HFFc6 (cell line): ENCODE measurements at regions not wholly inside any gene's neighbourhood (a gene's known extent, or its start where the extent isn't known, plus 50 kb on each side); places are given as distances from the start of the nearest gene placed in this dataset.

Experiments
- DNase-seq: peaks from one replicate; pipeline ENCODE4 v3.0.0-alpha.2; 2018
- H3K27ac Mint-ChIP-seq: 2 replicates; pipeline ENCODE4 v1.8.0; 2020; ENCODE audit warnings: mild to moderate bottlenecking, mixed read lengths
- H3K27me3 Mint-ChIP-seq: 2 replicates; pipeline ENCODE4 v1.8.0; 2021; ENCODE audit warnings: mild to moderate bottlenecking, moderate library complexity, mixed read lengths; ENCODE audit not compliant: insufficient read depth
- H3K36me3 Mint-ChIP-seq: 2 replicates; pipeline ENCODE4 v1.8.0; 2021; ENCODE audit warnings: low read depth, mixed read lengths
- H3K4me1 Mint-ChIP-seq: 2 replicates; pipeline ENCODE4 v1.8.0; 2020; ENCODE audit warnings: low read depth, mixed read lengths
- H3K4me3 Mint-ChIP-seq: 2 replicates; pipeline ENCODE4 v1.8.0; 2020; ENCODE audit warnings: mild to moderate bottlenecking, moderate library complexity, mixed read lengths
- H3K9me3 Mint-ChIP-seq: 2 replicates; pipeline ENCODE4 v1.8.0; 2020; ENCODE audit warnings: mild to moderate bottlenecking, mixed read lengths
- TF ChIP-seq, protein P1 (sequence below): fragments of 200-600 bp; sonication (generic); IDR thresholded peaks from 2 replicates; pipeline ENCODE4 v1.5.0; 2021; ENCODE audit warnings: antibody characterized with exemption, mild to moderate bottlenecking

- Mint-ChIP-seq H3K27me3 (no peaks in the 10 kb centered on the region), H3K36me3 (peaks cover 6% of the 10 kb centered on the region; the same call in 1 of the 2 replicates), H3K4me1 (peaks cover 40% of the 10 kb centered on the region), H3K27ac (no peak overlapping the region), H3K4me3 (no peak overlapping the region), H3K9me3 (no peaks in the 10 kb centered on the region)
- TF ChIP-seq, protein P1, sequence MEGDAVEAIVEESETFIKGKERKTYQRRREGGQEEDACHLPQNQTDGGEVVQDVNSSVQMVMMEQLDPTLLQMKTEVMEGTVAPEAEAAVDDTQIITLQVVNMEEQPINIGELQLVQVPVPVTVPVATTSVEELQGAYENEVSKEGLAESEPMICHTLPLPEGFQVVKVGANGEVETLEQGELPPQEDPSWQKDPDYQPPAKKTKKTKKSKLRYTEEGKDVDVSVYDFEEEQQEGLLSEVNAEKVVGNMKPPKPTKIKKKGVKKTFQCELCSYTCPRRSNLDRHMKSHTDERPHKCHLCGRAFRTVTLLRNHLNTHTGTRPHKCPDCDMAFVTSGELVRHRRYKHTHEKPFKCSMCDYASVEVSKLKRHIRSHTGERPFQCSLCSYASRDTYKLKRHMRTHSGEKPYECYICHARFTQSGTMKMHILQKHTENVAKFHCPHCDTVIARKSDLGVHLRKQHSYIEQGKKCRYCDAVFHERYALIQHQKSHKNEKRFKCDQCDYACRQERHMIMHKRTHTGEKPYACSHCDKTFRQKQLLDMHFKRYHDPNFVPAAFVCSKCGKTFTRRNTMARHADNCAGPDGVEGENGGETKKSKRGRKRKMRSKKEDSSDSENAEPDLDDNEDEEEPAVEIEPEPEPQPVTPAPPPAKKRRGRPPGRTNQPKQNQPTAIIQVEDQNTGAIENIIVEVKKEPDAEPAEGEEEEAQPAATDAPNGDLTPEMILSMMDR, result no peak
- DNase-seq, result no peak
These were observed 95.5 kb upstream of the COL8A1 start for GRCh38 chr3:99542767-99543518.

GRCh38 chr3:99541181-99541580 is 97.2 kb upstream of the COL8A1 start:
- Mint-ChIP-seq H3K4me1 (peaks cover 40% of the 10 kb centered on the region), H3K4me3 (no peak overlapping the region)

DNA sequence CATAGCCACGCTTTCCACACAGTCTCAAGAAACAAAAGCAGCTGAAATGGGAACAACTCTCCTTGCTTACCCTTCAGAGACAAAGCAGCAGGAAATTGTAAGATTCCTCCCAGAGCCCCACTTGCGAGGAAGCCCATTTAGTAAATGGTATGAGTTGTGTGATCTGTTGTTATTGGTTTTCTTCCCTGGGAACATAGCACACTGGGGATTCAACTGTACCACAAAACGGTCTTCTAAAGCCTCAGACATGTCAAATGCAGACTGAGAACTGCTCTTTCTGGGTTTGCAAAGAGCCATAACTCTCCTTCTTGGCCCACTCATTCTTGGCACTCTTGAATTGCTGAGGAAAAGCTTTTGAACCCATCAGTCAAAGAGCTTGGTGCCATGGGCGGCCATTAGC is 101.0 kb upstream of the COL8A1 start:
- Mint-ChIP-seq H3K9me3 (no peaks in the 10 kb centered on the region), H3K27me3 (no peaks in the 10 kb centered on the region), H3K27ac (no peak overlapping the region), H3K36me3 (no peaks in the 10 kb centered on the region), H3K4me3 (no peak overlapping the region), H3K4me1 (peaks cover 27% of the 10 kb centered on the region)
- TF ChIP-seq, protein P1, result no peak
- DNase-seq, result no peak

More at GRCh38 chr3:99541181-99541580, 97.2 kb upstream of the COL8A1 start:
- no peaks in the 10 kb centered on the region for H3K9me3 Mint-ChIP-seq
- H3K36me3 Mint-ChIP-seq, result peaks cover 6% of the 10 kb centered on the region; the same call in 1 of the 2 replicates
- TF ChIP-seq, protein P1, result no peak
- H3K27me3 Mint-ChIP-seq, result no peaks in the 10 kb centered on the region
- H3K27ac Mint-ChIP-seq, result no peak overlapping the region
- DNase-seq, result no peak

DNA sequence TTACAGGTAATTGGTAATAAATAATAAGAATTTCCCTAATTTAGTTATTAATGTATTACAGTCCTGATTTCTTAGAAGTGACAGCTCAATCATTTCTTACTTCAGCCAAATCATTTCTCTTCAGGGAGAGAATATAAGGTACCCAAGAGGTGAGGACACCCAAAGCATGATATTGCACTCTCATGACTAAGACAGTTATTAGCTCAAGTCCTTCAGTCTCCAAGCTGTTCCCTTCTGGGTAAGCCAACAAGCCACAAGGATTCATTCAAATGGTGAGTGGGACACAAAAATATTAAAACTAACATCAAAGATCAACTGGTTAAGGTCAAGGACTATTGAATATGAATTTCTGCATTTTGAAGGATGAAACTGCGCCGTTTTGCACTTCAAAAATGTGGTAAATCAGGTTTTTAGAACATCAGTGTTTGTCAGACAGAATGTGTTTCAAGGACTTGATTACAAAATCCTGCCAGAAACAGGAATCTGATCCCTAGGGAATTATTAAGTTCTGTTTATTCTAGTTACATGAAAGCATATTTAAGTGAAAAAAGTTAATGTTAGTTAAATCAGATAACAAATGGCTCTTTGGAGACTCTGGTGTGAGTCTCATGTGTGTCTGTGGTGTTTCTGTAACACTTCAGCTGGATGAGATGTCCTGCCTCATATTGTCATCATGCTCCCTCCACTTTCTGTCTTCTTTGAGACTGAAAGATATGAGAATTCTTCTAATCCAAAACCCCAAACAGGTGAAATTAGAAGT is 101.7 kb upstream of the COL8A1 start:
- no peaks in the 10 kb centered on the region for H3K9me3 Mint-ChIP-seq
- no peak overlapping the region for H3K27ac Mint-ChIP-seq
- H3K4me1 Mint-ChIP-seq, result peaks cover 32% of the 10 kb centered on the region
- H3K27me3 Mint-ChIP-seq, result no peaks in the 10 kb centered on the region
- no peaks in the 10 kb centered on the region for H3K36me3 Mint-ChIP-seq
- no peak overlapping the region for H3K4me3 Mint-ChIP-seq
- no peak for DNase-seq
- TF ChIP-seq, protein P1, result no peak

- peak; percentile 61 for DNase-seq
- Mint-ChIP-seq H3K9me3 (no peaks in the 10 kb centered on the region), H3K36me3 (no peaks in the 10 kb centered on the region), H3K4me1 (peaks cover 35% of the 10 kb centered on the region), H3K4me3 (no peak overlapping the region), H3K27ac (peak overlapping the region; percentile 36), H3K27me3 (no peaks in the 10 kb centered on the region)
- TF ChIP-seq, protein P1, result no peak
These were observed 103.3 kb upstream of the COL8A1 start for GRCh38 chr3:99534951-99535704.
